NCI-H2107 treated with DMSO at 0.1 percent for 48 hours (cell line): ENCODE measurements at regions not wholly inside any gene's neighbourhood (a gene's known extent, or its start where the extent isn't known, plus 50 kb on each side); places are given as distances from the start of the nearest gene placed in this dataset.

ENCODE experiments used
- DNase-seq: peaks from one replicate; lab custom pipeline; 2025; ENCODE audit not compliant: unreplicated experiment; lab: John Stamatoyannopoulos, UW

- DNase-seq, result no peak
These were observed 273.6 kb downstream of the LRFN2 start for GRCh38 chr6:40313582-40313981.

DNA sequence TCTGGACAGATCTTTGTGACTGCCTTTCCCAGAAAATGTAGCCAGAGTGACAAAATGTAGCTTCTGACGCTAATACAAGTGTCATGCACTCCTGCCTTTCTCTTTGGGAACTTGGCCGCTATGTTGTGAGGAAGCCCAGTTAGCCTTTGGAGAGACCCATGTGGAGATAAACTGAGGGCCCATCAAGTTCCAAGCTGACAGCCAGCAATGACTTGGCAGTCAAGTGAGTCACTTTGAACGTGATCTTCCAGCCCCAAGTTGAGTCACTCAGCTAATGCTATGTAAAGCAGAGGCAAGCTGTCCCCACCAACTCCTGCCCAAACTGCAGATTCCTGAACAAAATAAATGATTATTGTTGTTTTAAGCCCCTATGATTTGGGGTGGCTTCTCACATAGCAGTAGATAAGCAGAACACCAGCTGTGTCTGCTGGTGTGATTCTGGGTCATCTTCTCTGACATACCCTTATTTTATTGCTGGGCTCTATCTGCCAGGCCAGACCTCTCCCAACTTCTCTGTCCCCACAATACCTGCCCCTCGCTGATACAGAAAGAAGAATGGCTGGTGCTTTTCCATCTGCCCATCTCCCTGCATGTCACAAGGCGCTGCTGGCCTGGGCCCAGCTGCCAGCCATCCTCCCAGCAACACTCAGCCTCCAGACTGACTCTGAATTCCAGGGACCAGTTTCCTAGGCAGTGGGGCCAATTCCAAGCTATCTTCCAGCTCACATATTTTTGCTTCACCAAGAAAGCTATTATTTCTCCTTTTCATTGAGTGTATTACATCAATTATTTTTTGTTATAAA is 274.8 kb downstream of the LRFN2 start:
- DNase-seq, result no peak

DNA sequence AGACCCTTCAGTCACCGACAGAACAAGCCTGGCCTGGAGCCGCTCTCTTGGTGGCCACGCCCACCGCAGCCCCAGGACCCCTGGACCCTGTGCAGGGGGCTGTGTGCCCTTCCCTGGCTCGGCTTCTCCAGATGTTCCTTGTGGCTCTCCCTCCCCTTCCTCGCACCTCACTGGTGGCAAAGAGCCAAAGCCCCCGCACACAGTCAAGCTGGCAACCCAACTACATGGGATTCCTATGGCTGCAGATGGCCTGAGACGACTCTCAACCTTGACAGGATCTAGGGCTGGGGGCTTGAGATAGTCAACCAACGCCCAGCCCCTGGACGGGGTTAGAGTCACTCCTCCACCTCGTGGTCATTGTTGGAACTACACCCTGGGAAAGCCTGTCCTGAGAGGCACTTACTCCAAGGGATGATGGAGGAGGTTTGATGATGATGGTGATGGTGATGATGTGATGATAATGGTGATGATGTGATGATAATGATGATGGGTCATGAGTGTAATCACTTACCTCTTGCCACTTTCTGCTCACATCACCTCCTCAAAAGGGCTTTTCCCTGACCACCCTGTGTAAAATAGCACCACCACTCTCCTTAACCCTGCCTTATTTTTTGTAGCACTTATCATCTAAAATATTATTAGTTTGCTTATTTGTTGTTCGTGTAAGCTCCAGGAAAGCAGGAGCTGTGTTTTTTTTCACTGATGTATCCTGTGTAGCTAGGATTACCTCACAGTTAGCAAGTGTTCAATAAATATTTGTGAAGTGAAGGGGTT is 278.4 kb downstream of the LRFN2 start:
- DNase-seq, result no peak

- DNase-seq, result no peak
These were observed 279.5 kb downstream of the LRFN2 start for GRCh38 chr6:40307712-40308111.

DNA sequence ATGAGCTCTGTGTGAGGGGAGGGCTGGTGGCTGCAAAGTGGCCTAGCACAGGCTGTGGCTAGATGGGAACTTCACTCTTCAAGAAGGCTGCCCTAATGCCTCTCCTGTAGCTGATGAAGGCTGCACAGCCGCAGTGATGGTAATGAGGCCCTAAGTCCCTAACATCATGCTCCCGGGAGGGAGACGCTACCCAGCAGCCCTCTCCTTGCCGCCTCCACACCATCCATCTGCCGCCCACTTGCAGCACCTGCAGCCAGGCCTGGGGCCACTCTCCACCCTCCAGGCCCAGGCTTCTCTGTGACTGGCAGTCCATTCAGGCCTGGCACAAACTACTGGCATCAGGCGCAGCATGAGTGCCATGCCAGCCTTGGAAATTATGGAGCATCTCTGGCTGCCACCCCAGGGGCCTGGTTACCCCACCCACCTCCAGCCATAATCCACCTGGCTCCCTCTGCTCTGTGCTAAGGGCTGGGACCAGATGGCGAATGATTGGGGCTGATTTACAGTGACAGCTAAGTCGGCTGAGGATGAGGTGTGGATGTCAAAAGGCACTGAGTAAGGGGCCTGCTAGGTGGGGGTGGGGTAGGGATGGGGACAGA is 284.2 kb downstream of the LRFN2 start:
- DNase-seq, result no peak

- DNase-seq, result no peak
These were observed 287.5 kb downstream of the LRFN2 start for GRCh38 chr6:40299681-40300080.

DNA sequence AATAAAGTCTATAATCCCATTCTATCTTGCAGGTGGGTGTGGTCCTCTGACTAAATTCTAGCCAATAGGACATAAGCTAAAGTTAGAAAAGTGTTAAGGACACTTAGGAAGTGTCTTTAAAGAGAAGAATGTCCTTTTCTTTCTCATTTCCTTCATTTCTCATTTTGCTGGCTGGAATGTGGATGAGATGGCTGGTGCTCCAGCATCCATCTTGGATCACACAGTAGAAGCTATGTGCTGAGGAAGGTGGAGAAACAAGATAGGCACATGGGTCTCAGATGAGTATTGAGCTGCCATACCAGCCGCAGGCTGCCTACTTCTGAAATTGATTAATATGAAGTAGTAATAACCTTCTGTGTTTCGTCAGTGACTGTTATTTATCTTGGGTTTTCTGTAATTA is 289.0 kb downstream of the LRFN2 start:
- DNase-seq, result no peak

DNA sequence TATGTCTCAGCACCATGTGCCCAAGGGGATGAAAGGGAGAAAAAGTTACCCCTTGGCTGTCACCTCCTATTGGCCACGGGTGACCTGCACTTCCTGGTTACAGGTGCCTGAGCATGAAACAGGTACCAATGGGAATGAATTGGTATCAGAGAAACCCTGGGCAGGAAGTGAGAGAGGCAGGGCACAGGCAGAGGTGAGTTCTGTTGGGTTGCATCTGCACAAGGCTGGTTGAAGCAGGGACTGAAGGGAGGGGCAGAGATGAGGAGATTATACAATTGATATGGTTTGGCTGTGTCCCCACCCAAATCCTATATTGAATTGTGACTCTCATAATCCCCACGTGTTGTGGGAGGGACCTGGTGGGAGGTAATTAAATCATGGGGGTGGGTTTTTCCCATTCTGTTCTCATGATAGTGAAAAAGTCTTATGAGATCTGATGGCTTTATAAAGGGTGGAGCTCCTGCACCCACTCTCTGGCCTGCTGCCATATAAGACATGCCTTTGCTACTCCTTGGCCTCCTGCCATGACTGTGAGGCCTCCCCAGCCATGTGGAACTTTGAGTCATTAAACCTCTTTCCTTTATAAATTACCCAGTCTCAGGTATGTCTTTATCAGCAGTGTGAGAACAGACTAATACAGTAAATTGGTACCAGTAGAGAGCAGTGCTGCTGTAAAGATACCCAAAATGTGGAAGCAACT is 291.8 kb downstream of the LRFN2 start:
- no peak for DNase-seq

- DNase-seq, result no peak
These were observed 293.5 kb downstream of the LRFN2 start for GRCh38 chr6:40293460-40294185.

- DNase-seq, result no peak
These were observed 294.1 kb downstream of the LRFN2 start for GRCh38 chr6:40293060-40293459.

GRCh38 chr6:40290816-40291215 is 296.3 kb downstream of the LRFN2 start:
- DNase-seq, result no peak

DNA sequence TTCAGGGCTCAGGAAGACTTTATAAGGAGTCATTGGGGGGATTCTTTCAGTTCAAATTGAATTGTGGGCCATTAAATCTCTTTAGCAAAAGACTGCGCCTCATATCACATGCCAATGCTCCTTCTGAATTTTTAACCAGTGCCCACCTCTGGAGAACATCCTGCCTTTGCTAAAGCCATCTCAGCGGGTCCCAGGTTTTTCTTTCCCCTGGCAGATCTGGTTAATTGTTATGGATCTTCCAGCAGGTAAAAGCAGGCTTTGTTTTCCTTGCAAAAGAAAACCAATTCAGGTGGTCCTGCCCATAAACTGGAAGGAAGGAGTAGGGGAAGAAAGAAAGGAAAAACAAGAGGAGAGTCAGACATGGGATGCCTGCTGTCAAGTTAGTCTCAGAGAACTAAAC is 298.2 kb downstream of the LRFN2 start:
- DNase-seq, result no peak

DNA sequence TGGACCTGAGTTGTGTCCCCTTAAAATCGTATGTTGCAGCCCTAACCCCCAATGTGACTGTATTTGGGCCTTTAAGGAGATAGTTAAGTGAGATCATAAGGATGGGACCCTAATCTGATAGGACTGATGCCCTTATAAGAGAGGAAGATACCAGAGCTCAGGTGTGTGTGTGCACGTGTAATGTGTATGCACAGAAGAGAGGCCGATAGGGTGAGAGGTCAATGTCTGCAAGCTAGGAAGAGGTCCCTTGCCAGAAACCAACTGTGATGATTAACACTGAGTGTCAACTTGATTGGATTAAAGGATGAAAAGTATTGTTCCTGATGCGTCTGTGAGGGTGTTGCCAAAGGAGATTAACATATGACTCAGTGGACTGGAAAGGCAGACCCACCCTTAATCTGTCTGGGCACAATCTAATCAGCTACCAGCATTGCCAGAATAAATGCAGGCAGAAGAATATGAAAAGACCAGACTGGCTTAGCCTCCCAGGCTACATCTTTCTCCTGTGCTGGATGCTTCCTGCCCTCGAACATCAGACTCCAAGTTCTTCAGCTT is 299.8 kb downstream of the LRFN2 start:
- DNase-seq, result no peak

DNA sequence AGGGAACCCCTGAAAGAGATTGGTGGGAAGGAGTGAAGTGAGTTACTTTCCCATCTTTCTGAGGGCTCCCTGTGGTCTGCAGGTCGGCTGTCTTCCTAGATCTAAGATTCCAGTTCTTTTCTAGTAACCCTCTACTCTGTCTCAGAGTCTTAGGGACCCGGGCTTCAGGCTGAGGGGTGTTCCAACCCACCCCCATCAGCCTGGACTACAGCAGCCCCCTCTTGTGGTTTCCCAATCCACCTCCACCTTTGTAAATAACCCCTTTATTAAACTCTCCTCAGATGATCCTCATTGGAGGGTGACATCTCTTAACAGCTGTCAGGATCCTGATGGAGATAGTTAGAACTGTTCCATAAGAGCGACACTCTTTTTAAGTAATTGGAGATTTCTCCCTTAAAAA is 300.4 kb downstream of the LRFN2 start:
- DNase-seq, result no peak

DNA sequence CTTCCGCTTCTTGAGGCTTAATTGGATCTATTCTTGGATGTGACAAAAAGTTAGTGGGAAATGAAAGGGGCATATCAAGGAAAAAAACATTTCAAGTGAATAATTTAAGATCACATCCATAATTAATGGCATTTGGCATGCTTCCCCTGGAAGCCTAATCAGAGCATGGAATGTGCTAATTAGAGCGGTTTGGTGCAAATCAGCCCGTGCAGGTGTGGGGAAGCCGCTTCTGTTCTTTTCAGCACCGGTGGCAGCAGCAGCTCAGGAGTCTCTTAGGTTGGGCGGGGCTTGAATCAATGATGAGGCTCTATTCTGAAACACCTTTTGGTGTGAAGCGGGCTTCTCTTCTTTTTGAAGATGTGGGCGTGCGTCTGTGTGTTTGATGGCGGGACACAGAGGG is 301.2 kb downstream of the LRFN2 start:
- DNase-seq, result no peak

DNA sequence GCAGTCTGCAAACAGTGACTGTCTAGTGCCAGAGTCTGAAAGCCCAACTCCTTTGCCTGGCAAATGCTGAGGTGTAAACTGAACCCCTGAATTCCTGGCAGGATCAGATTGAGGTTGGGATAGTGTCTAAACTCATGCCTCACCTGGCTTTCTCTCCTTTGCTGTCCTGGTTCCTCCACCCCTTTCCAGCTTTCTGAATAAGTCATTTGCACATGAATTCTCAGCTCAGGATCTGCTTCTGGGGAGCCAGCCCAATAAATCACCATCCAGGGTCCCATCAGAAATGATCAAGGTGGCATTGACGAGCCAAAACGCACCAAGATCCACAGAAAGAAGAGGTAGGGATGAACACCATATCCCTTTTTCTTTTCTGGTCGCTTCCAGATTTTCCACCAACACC is 301.6 kb downstream of the LRFN2 start:
- no peak for DNase-seq

DNA sequence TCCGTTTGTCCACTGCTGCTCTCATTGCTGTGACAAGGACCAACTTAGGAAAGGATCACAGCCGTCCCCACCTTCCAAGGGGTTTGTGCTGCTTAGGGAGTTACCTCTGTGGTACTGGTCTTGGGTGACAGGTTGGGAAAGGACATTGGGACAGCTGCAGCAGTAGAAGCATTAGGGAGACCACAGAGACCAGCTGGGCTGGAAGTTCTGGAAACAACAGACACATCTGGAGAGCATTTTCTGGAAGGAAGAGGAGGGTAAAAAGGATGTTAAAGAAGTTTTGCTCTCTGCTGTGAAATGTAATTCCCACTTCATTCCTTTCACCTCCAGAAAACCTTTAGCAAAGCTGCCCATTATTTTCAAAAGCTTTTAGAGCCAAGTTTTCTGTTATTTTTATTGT is 304.2 kb downstream of the LRFN2 start:
- DNase-seq, result no peak

- DNase-seq, result no peak
These were observed 305.8 kb downstream of the LRFN2 start for GRCh38 chr6:40281402-40281801.

- no peak for DNase-seq
These were observed 306.9 kb downstream of the LRFN2 start for GRCh38 chr6:40280231-40280630.

DNA sequence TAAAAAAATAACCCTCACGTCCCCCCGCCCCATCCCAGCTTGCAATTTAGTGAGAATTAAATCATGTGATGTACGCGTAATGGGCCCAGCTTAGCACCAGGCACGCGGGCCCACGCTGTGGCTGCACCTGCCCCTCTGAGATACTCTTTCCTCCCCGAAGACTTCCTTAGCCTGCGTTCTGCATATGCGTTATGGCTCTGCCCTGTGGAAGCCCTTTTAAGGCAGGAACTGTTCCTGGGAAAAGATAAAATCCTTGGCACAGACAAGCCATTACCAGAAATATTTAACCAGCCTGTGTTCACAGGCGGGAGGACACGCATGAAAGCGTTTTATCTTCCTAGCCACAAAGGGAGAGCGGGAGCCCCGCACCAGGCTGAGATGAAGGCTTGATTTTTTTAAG is 311.0 kb downstream of the LRFN2 start:
- no peak for DNase-seq

- DNase-seq, result no peak
These were observed 313.1 kb downstream of the LRFN2 start for GRCh38 chr6:40274058-40274457.
